K562 (cell line): ENCODE measurements at regions not wholly inside any gene's neighbourhood (a gene's known extent, or its start where the extent isn't known, plus 50 kb on each side); places are given as distances from the start of the nearest gene placed in this dataset.

Experiments used
- ATAC-seq: fragments of 200-7000 bp; cut with Tn5 transposase; 3 replicates; pipeline ENCODE4 v1.9.1; 2020; ENCODE audit warnings: moderate library complexity
- BruUV-seq: library from RNA; stranded (reverse); fragments of 400-500 nt; replicated peaks from 2 replicates; lab custom pipeline; 2021; lab: Mats Ljungman, UMichigan
- CTCF ChIA-PET: fragments of 300-600 bp; formaldehyde crosslinking; extraction: SDS; loops from one replicate; lab custom pipeline; 2021; ENCODE audit warnings: low intra/inter-chr PET ratio; lab: Yijun Ruan, JAX
- POLR2A ChIA-PET: fragments of 300-600, 350-650 bp; sonication (Branson Sonifier 250); formaldehyde crosslinking; extraction: SDS; loops from one replicate; lab custom pipeline; 2021; ENCODE audit warnings: antibody characterized with exemption, inconsistent platforms; lab: Yijun Ruan, JAX
- DNase-seq, 4 experiments: peaks; one replicate each; pipeline versions ENCODE4 v3.0.0 to v3.0.0-alpha.2; 2011 to 2018; ENCODE audit warnings: low spot score in 3 of 4, mixed read lengths in 3 of 4; ENCODE audit errors: extremely low read depth in 1 of 4
- FAIRE-seq: peaks from 2 replicates; lab custom pipeline; 2011; peaks lifted over from hg19 to GRCh38; lab: Jason Lieb, UNC
- H2AFZ ChIP-seq: 2 replicates; pipeline ENCODE4 v1.6.0; 2011; ENCODE audit warnings: low read depth, low read length, control low read depth, inconsistent platforms
- H3K27ac ChIP-seq: fragments of 200-600 bp; 3 replicates; pipeline ENCODE4 v1.8.0; 2011; ENCODE audit warnings: low read depth, mild to moderate bottlenecking, control low read depth, inconsistent platforms, low read length, moderate library complexity, mixed read lengths; ENCODE audit errors: extremely low read depth
- H3K27me3 ChIP-seq, 2 experiments: fragments of 300-600 bp in 1 of 2; 2 replicates in 1 of 2; 3 replicates in 1 of 2; pipeline versions ENCODE4 v1.6.0 to v1.8.0; 2011; ENCODE audit warnings: inconsistent platforms in 2 of 2, low read length in 2 of 2, mild to moderate bottlenecking in 1 of 2, mixed read lengths in 1 of 2, moderate library complexity in 1 of 2; ENCODE audit not compliant: control insufficient read depth in 2 of 2, insufficient read depth in 2 of 2
- H3K36me3 ChIP-seq: fragments of 300-600 bp; 3 replicates; pipeline ENCODE4 v1.8.0; 2011; ENCODE audit warnings: mild to moderate bottlenecking, low read length, inconsistent platforms; ENCODE audit not compliant: control insufficient read depth, insufficient read depth
- H3K4me1 ChIP-seq, 2 experiments: fragments of 200-600 bp in 1 of 2; replicated peaks in 1 of 2; 2 replicates in 1 of 2; 3 replicates in 1 of 2; pipeline versions ENCODE4 v1.5.1 to v1.8.0; 2011; ENCODE audit warnings: inconsistent platforms in 2 of 2, low read length in 2 of 2, mild to moderate bottlenecking in 1 of 2, mixed read lengths in 1 of 2, moderate library complexity in 1 of 2; ENCODE audit not compliant: control insufficient read depth in 2 of 2, insufficient read depth in 2 of 2
- H3K4me2 ChIP-seq: 2 replicates; pipeline ENCODE4 v1.6.1; 2011; ENCODE audit warnings: low read length, control low read depth, inconsistent platforms, mixed read lengths; ENCODE audit not compliant: insufficient read depth
- H3K4me3 ChIP-seq: fragments of 200-600 bp; sonication (generic), shearing (Covaris generic); 2 replicates; pipeline ENCODE4 v1.5.1; 2016; ENCODE audit warnings: control low read depth, inconsistent platforms
- H3K79me2 ChIP-seq: fragments of 200-600 bp; 3 replicates; pipeline ENCODE4 v1.8.0; 2011; ENCODE audit warnings: low read length, inconsistent platforms; ENCODE audit not compliant: control insufficient read depth, insufficient read depth
- H3K9ac ChIP-seq, 2 experiments: 2 replicates each; pipeline versions ENCODE4 v1.6.0 to v1.6.1; 2011; ENCODE audit warnings: low read depth in 2 of 2, low read length in 2 of 2, control low read depth in 1 of 2, inconsistent platforms in 1 of 2, mild to moderate bottlenecking in 1 of 2, mixed read lengths in 1 of 2; ENCODE audit not compliant: insufficient read depth in 1 of 2
- H3K9me1 ChIP-seq: one replicate; pipeline ENCODE4 v1.6.0; 2011; ENCODE audit warnings: inconsistent platforms, mild to moderate bottlenecking, low read length, moderate library complexity; ENCODE audit not compliant: control insufficient read depth, insufficient read depth
- H3K9me3 ChIP-seq: replicated peaks from 2 replicates; pipeline ENCODE4 v1.5.1; 2011; ENCODE audit warnings: low read depth, low read length, inconsistent platforms; ENCODE audit not compliant: control insufficient read depth, insufficient read depth
- H4K20me1 ChIP-seq: replicated peaks from 2 replicates; pipeline ENCODE4 v1.6.1; 2011; ENCODE audit warnings: low read length, inconsistent platforms, mixed read lengths; ENCODE audit not compliant: control insufficient read depth, insufficient read depth
- IFI16 ChIP-seq: fragments of 250-450 bp; sonication (Bioruptor Pico); IDR thresholded peaks from 2 replicates; pipeline ENCODE4 v2.1.2; 2022; ENCODE audit warnings: mild to moderate bottlenecking, inconsistent platforms
- MITF ChIP-seq: IDR thresholded peaks from 2 replicates; pipeline ENCODE4 v1.6.1; 2014; ENCODE audit warnings: antibody characterized with exemption
- POU5F1 ChIP-seq: fragments of 150-350 bp; IDR thresholded peaks from 2 replicates; pipeline ENCODE4 v1.6.1; 2014; ENCODE audit warnings: borderline replicate concordance, low read length, low read depth, mild to moderate bottlenecking; ENCODE audit not compliant: partially characterized antibody
- WGBS: fragments of 100-300 bp; shearing (Covaris generic); methylation state at CpG from one replicate; pipeline ENCODE4 v1.1.6; 2016; ENCODE audit warnings: low coverage, mixed read lengths; ENCODE audit not compliant: insufficient coverage; ENCODE audit errors: missing lambda C conversion rate; 5-methylcytosine and 5-hydroxymethylcytosine counted together
- in situ Hi-C: fragments of 300-500 bp; cut with MboI; formaldehyde crosslinking; loops from 4 replicates; pipeline ENCODE4 v1.15.0; 2018; ENCODE audit warnings: inconsistent platforms, mixed read lengths
- intact Hi-C: fragments of 100-400 bp; cut with micrococcal nuclease; formaldehyde crosslinking; loops from 2 replicates; pipeline ENCODE4 v1.14.2; 2022
- TF ChIP-seq, protein P1 (sequence below): fragments of 450-650 bp; IDR thresholded peaks from 2 replicates; pipeline ENCODE4 v1.6.1; 2016; ENCODE audit warnings: missing biosample characterization, missing genetic modification characterization

DNA sequence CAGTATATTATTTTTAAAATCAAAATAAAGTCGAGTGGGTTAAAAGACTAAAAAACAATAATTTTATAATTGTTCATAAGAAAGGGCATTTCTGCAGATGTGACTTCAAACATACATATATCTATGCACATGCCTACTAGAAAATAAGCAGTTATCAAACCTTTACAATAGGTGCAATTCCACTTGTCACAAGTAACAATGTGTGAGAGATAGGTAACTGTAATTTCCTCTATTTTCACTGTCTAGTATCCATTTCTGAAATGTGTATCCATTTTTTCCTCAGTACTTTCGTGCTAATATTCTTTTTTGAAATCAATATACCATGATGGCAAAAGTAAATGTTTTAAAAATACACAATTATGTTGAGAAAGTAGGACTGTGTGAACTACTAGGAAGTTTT is 96.9 kb upstream of the GNAI1 start:
- in situ Hi-C loops, result no loop called here
- 0 out of 2 replicates have a peak, but pooled peaks cover 3% of the 10 kb centered on the region for H3K9me3 ChIP-seq
- no peaks in the 10 kb centered on the region for H3K36me3 ChIP-seq
- H2AFZ ChIP-seq, result no peak overlapping the region
- DNase-seq (no peak), ATAC-seq (no peak), FAIRE-seq (no peak)
- no peak overlapping the region for H3K4me3 ChIP-seq
- H3K9ac ChIP-seq, result no peak overlapping the region
- intact Hi-C loops, result no loop called here
- H3K27ac ChIP-seq, result no peak overlapping the region
- H3K4me2 ChIP-seq, result no peak overlapping the region
- TF ChIP-seq IFI16 (CRISPR knock-in tag), result no peak
- TF ChIP-seq, protein P1, sequence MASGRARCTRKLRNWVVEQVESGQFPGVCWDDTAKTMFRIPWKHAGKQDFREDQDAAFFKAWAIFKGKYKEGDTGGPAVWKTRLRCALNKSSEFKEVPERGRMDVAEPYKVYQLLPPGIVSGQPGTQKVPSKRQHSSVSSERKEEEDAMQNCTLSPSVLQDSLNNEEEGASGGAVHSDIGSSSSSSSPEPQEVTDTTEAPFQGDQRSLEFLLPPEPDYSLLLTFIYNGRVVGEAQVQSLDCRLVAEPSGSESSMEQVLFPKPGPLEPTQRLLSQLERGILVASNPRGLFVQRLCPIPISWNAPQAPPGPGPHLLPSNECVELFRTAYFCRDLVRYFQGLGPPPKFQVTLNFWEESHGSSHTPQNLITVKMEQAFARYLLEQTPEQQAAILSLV (tag), result no peak
- no peak for TF ChIP-seq MITF
- TF ChIP-seq POU5F1, result no peak
- ChIA-PET CTCF (no interaction called here), POLR2A (no interaction called here)
- no peaks in the 10 kb centered on the region for H3K27me3 ChIP-seq
- no peaks in the 10 kb centered on the region for H4K20me1 ChIP-seq
- no peaks in the 10 kb centered on the region for H3K4me1 ChIP-seq
- BruUV-seq, result no TSS peak
- H3K9me1 ChIP-seq, result no peaks in the 10 kb centered on the region
- 0% methylated on average over 2 of the region's 2 CpGs for WGBS
- no peaks in the 10 kb centered on the region for H3K79me2 ChIP-seq
